ENCODE measurements at regions not wholly inside any gene's neighbourhood (a gene's known extent, or its start where the extent isn't known, plus 50 kb on each side); places are given as distances from the start of the nearest gene placed in this dataset.

GRCh38 chr4:14070289-14070880 lies 442.9 kb upstream of the BOD1L1 start:
- TF ChIP-seq EZH2 (IDR thresholded peaks at IDR 0.05; ENCODE audit: low read length) (no peak), CTCF (optimal IDR thresholded peaks at IDR 0.05 in 1 of 3, IDR thresholded peaks at IDR 0.05 in 1 of 3, conservative IDR thresholded peaks at IDR 0.05 in 1 of 3; ENCODE audit: extremely low read depth in 1 of 3, insufficient read depth in 2 of 3, low read length in 3 of 3) (no peak)
- no peaks in the 10 kb centered on the region for H3K9me1 ChIP-seq (ENCODE audit: control insufficient read depth, extremely low read depth, insufficient read depth, low read length)
- no peak overlapping the region for H3K4me3 ChIP-seq (ENCODE audit: control insufficient read depth in 2 of 3, extremely low read depth in 1 of 3, insufficient read depth in 2 of 3, low read depth in 1 of 3, low read length in 3 of 3)
- peaks cover 8% of the 10 kb centered on the region for H3K27me3 ChIP-seq (ENCODE audit: control insufficient read depth, extremely low read depth, insufficient read depth, low read length)
- H4K20me1 ChIP-seq (ENCODE audit: control insufficient read depth, extremely low read depth, insufficient read depth, low read length): no peaks in the 10 kb centered on the region
- peaks cover 6% of the 10 kb centered on the region for H3K9me3 ChIP-seq (ENCODE audit: control insufficient read depth, low read depth, low read length)
- H3K36me3 ChIP-seq (ENCODE audit: control insufficient read depth in 2 of 2, extremely low read depth in 1 of 2, insufficient read depth in 2 of 2, low read length in 2 of 2): no peaks in the 10 kb centered on the region
- FAIRE-seq (no peak), DNase-seq (ENCODE audit: low read depth, low spot score) (no peak)
- H3K9ac ChIP-seq (ENCODE audit: control insufficient read depth, extremely low read depth, insufficient read depth, low read length): no peak overlapping the region
- H3K4me2 ChIP-seq (ENCODE audit: control insufficient read depth, extremely low read depth, insufficient read depth, low read depth, low read length): no peak overlapping the region
- H3K79me2 ChIP-seq (ENCODE audit: control insufficient read depth, insufficient read depth, low read length): no peaks in the 10 kb centered on the region
- H3K27ac ChIP-seq (ENCODE audit: control insufficient read depth, insufficient read depth, low read length): no peak overlapping the region
- H3K4me1 ChIP-seq (ENCODE audit: control insufficient read depth, extremely low read depth, insufficient read depth, low read length): no peaks in the 10 kb centered on the region
- dilution Hi-C loops (cut with MboI; ENCODE audit: extremely low pct_ligation_motif_present, low sequenced_read_pairs): no loop called here
- H2AFZ ChIP-seq (ENCODE audit: control insufficient read depth, low read length): no peak overlapping the region

GRCh38 chr4:14072506-14072905 lies 445.0 kb upstream of the BOD1L1 start:
- FAIRE-seq (no peak), DNase-seq (ENCODE audit: low read depth, low spot score) (no peak)
- Histone ChIP-seq H3K27me3 (ENCODE audit: control insufficient read depth, extremely low read depth, insufficient read depth, low read length) (peaks cover 8% of the 10 kb centered on the region), H3K4me1 (ENCODE audit: control insufficient read depth, extremely low read depth, insufficient read depth, low read length) (no peaks in the 10 kb centered on the region), H3K9ac (ENCODE audit: control insufficient read depth, extremely low read depth, insufficient read depth, low read length) (no peak overlapping the region), H3K36me3 (ENCODE audit: control insufficient read depth in 2 of 2, extremely low read depth in 1 of 2, insufficient read depth in 2 of 2, low read length in 2 of 2) (no peaks in the 10 kb centered on the region), H3K9me1 (ENCODE audit: control insufficient read depth, extremely low read depth, insufficient read depth, low read length) (no peaks in the 10 kb centered on the region), H4K20me1 (ENCODE audit: control insufficient read depth, extremely low read depth, insufficient read depth, low read length) (no peaks in the 10 kb centered on the region), H2AFZ (ENCODE audit: control insufficient read depth, low read length) (no peak overlapping the region), H3K9me3 (ENCODE audit: control insufficient read depth, low read depth, low read length) (peaks cover 6% of the 10 kb centered on the region), H3K4me2 (ENCODE audit: control insufficient read depth, extremely low read depth, insufficient read depth, low read depth, low read length) (no peak overlapping the region), H3K79me2 (ENCODE audit: control insufficient read depth, insufficient read depth, low read length) (no peaks in the 10 kb centered on the region), H3K4me3 (ENCODE audit: control insufficient read depth in 2 of 3, extremely low read depth in 1 of 3, insufficient read depth in 2 of 3, low read depth in 1 of 3, low read length in 3 of 3) (no peak overlapping the region), H3K27ac (ENCODE audit: control insufficient read depth, insufficient read depth, low read length) (no peak overlapping the region)
- TF ChIP-seq EZH2 (IDR thresholded peaks at IDR 0.05; ENCODE audit: low read length) (no peak), CTCF (optimal IDR thresholded peaks at IDR 0.05 in 1 of 3, IDR thresholded peaks at IDR 0.05 in 1 of 3, conservative IDR thresholded peaks at IDR 0.05 in 1 of 3; ENCODE audit: extremely low read depth in 1 of 3, insufficient read depth in 2 of 3, low read length in 3 of 3) (no peak)
- dilution Hi-C loops (cut with MboI; ENCODE audit: extremely low pct_ligation_motif_present, low sequenced_read_pairs): no loop called here
